ENCODE measurements at regions not wholly inside any gene's neighbourhood (a gene's known extent, or its start where the extent isn't known, plus 50 kb on each side); places are given as distances from the start of the nearest gene placed in this dataset.

GRCh38 chr3:111480091-111480490 lies 61.9 kb upstream of the CD96 start:
- Histone ChIP-seq H3K27me3 (replicated peaks; ENCODE audit: insufficient read depth, low read length) (no peaks in the 10 kb centered on the region), H3K4me3 (ENCODE audit: low read length) (no peak overlapping the region), H3K9me3 (replicated peaks; ENCODE audit: insufficient read depth, low read length) (no peaks in the 10 kb centered on the region), H3K79me2 (ENCODE audit: low read length) (no peaks in the 10 kb centered on the region), H3K9ac (ENCODE audit: low read length) (no peak overlapping the region), H3K4me2 (ENCODE audit: low read depth, low read length) (no peak overlapping the region), H2AFZ (ENCODE audit: low read length) (no peak overlapping the region), H3K36me3 (replicated peaks; ENCODE audit: insufficient read depth, low read length) (no peaks in the 10 kb centered on the region), H3F3A (ENCODE audit: insufficient read depth, low read length) (no peaks in the 10 kb centered on the region), H3K27ac (ENCODE audit: low read length) (no peak overlapping the region), H4K20me1 (ENCODE audit: insufficient read depth, low read length) (no peaks in the 10 kb centered on the region), H3K4me1 (ENCODE audit: low read length) (no peaks in the 10 kb centered on the region), H3K9me2 (replicated peaks; ENCODE audit: insufficient read depth, low read length) (no peaks in the 10 kb centered on the region)
- DNase-seq, result no peak
- no peak for TF ChIP-seq EZH2 (optimal IDR thresholded peaks at IDR 0.05; ENCODE audit: low read depth, low read length)
- TF ChIP-seq CTCF (IDR thresholded peaks at IDR 0.05; ENCODE audit: low read length), result no peak
- no peak for TF ChIP-seq EZH2phosphoT487 (IDR thresholded peaks at IDR 0.05; ENCODE audit: low read length)

GRCh38 chr3:111481551-111481950 lies 60.4 kb upstream of the CD96 start:
- H3K27me3 ChIP-seq (replicated peaks; ENCODE audit: insufficient read depth, low read length), result no peaks in the 10 kb centered on the region
- H3F3A ChIP-seq (ENCODE audit: insufficient read depth, low read length), result no peaks in the 10 kb centered on the region
- no peak for DNase-seq
- H3K79me2 ChIP-seq (ENCODE audit: low read length), result no peaks in the 10 kb centered on the region
- no peaks in the 10 kb centered on the region for H3K36me3 ChIP-seq (replicated peaks; ENCODE audit: insufficient read depth, low read length)
- no peak overlapping the region for H3K27ac ChIP-seq (ENCODE audit: low read length)
- no peak overlapping the region for H3K9ac ChIP-seq (ENCODE audit: low read length)
- no peak overlapping the region for H3K4me2 ChIP-seq (ENCODE audit: low read depth, low read length)
- H4K20me1 ChIP-seq (ENCODE audit: insufficient read depth, low read length), result no peaks in the 10 kb centered on the region
- H3K4me1 ChIP-seq (ENCODE audit: low read length), result no peaks in the 10 kb centered on the region
- H3K9me2 ChIP-seq (replicated peaks; ENCODE audit: insufficient read depth, low read length), result no peaks in the 10 kb centered on the region
- no peak overlapping the region for H3K4me3 ChIP-seq (ENCODE audit: low read length)
- H2AFZ ChIP-seq (ENCODE audit: low read length), result no peak overlapping the region
- TF ChIP-seq EZH2 (optimal IDR thresholded peaks at IDR 0.05; ENCODE audit: low read depth, low read length) (no peak), CTCF (IDR thresholded peaks at IDR 0.05; ENCODE audit: low read length) (no peak), EZH2phosphoT487 (IDR thresholded peaks at IDR 0.05; ENCODE audit: low read length) (no peak)
- H3K9me3 ChIP-seq (replicated peaks; ENCODE audit: insufficient read depth, low read length), result no peaks in the 10 kb centered on the region

- H3K9me2 ChIP-seq (replicated peaks; ENCODE audit: insufficient read depth, low read length), result no peaks in the 10 kb centered on the region
- no peak overlapping the region for H3K9ac ChIP-seq (ENCODE audit: low read length)
- no peak overlapping the region for H3K4me3 ChIP-seq (ENCODE audit: low read length)
- H3K4me1 ChIP-seq (ENCODE audit: low read length), result no peaks in the 10 kb centered on the region
- H2AFZ ChIP-seq (ENCODE audit: low read length), result no peak overlapping the region
- H3K79me2 ChIP-seq (ENCODE audit: low read length), result no peaks in the 10 kb centered on the region
- no peak overlapping the region for H3K27ac ChIP-seq (ENCODE audit: low read length)
- H3F3A ChIP-seq (ENCODE audit: insufficient read depth, low read length), result no peaks in the 10 kb centered on the region
- no peak for DNase-seq
- no peaks in the 10 kb centered on the region for H3K27me3 ChIP-seq (replicated peaks; ENCODE audit: insufficient read depth, low read length)
- no peaks in the 10 kb centered on the region for H3K36me3 ChIP-seq (replicated peaks; ENCODE audit: insufficient read depth, low read length)
- H3K4me2 ChIP-seq (ENCODE audit: low read depth, low read length), result no peak overlapping the region
- no peak for TF ChIP-seq EZH2phosphoT487 (IDR thresholded peaks at IDR 0.05; ENCODE audit: low read length)
- no peak for TF ChIP-seq EZH2 (optimal IDR thresholded peaks at IDR 0.05; ENCODE audit: low read depth, low read length)
- TF ChIP-seq CTCF (IDR thresholded peaks at IDR 0.05; ENCODE audit: low read length), result no peak
- H3K9me3 ChIP-seq (replicated peaks; ENCODE audit: insufficient read depth, low read length), result no peaks in the 10 kb centered on the region
- H4K20me1 ChIP-seq (ENCODE audit: insufficient read depth, low read length), result no peaks in the 10 kb centered on the region
Measured at GRCh38 chr3:111482574-111482973, 59.4 kb upstream of the CD96 start.
